ENCODE measurements at regions not wholly inside any gene's neighbourhood (a gene's known extent, or its start where the extent isn't known, plus 50 kb on each side); places are given as distances from the start of the nearest gene placed in this dataset.

- H3K27ac ChIP-seq = no peak overlapping the region
- TF ChIP-seq EP300 (IDR thresholded peaks at IDR 0.05) = no peak
- TF ChIP-seq, protein P1, sequence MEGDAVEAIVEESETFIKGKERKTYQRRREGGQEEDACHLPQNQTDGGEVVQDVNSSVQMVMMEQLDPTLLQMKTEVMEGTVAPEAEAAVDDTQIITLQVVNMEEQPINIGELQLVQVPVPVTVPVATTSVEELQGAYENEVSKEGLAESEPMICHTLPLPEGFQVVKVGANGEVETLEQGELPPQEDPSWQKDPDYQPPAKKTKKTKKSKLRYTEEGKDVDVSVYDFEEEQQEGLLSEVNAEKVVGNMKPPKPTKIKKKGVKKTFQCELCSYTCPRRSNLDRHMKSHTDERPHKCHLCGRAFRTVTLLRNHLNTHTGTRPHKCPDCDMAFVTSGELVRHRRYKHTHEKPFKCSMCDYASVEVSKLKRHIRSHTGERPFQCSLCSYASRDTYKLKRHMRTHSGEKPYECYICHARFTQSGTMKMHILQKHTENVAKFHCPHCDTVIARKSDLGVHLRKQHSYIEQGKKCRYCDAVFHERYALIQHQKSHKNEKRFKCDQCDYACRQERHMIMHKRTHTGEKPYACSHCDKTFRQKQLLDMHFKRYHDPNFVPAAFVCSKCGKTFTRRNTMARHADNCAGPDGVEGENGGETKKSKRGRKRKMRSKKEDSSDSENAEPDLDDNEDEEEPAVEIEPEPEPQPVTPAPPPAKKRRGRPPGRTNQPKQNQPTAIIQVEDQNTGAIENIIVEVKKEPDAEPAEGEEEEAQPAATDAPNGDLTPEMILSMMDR (IDR thresholded peaks at IDR 0.05) = no peak
- no peak for TF ChIP-seq POLR2AphosphoS5 (IDR thresholded peaks at IDR 0.05)
- TF ChIP-seq POLR2A (IDR thresholded peaks at IDR 0.05) = no peak
- intact Hi-C loops (cut with DNase I) = no loop called here
- H3K9me3 ChIP-seq = no peaks in the 10 kb centered on the region
- no peaks in the 10 kb centered on the region for H3K36me3 ChIP-seq
- no peak for DNase-seq
- no peak overlapping the region for H3K4me3 ChIP-seq
- H3K27me3 ChIP-seq = no peaks in the 10 kb centered on the region
- H3K4me1 ChIP-seq = no peaks in the 10 kb centered on the region
Observed at GRCh38 chr11:80694385-80694784, 1253.6 kb upstream of the TENM4 start.

DNA sequence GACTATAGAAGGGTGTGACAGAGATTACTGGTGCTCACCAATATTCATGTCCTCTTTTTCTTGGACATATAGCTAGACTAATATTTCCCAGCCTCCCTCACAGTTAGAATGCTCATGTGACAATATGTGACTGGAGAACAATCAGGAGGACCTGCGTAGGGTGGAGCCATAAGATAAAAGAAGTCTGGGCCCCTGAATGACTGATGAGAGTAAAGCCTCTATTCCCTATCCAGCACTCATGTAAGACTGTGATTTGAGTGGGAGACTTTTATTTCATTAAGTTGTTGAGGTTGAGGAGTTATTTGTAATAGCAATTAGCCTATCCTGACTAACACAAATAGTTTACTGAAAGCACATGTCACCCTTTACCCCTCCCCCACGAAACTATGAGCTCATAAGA is 1247.1 kb upstream of the TENM4 start:
- 80 to 81% methylated on average over 2 of the region's 2 CpGs for WGBS, 2 donors
- intact Hi-C loops (cut with DNase I) = no loop called here
- TF ChIP-seq, protein P1 (IDR thresholded peaks at IDR 0.05) = no peak
- no peak for TF ChIP-seq POLR2A (IDR thresholded peaks at IDR 0.05)
- TF ChIP-seq POLR2AphosphoS5 (IDR thresholded peaks at IDR 0.05) = no peak
- TF ChIP-seq EP300 (IDR thresholded peaks at IDR 0.05) = no peak

GRCh38 chr11:80686889-80687288 is 1246.1 kb upstream of the TENM4 start:
- Histone ChIP-seq H3K27me3 (no peaks in the 10 kb centered on the region), H3K4me3 (no peak overlapping the region), H3K27ac (no peak overlapping the region), H3K36me3 (no peaks in the 10 kb centered on the region), H3K4me1 (no peaks in the 10 kb centered on the region), H3K9me3 (no peaks in the 10 kb centered on the region)
- no peak for TF ChIP-seq EP300 (IDR thresholded peaks at IDR 0.05)
- DNase-seq = no peak
- intact Hi-C loops (cut with DNase I) = no loop called here
- WGBS, 2 donors = 84 to 89% methylated on average over 4 of the region's 4 CpGs

More for the DNA sequence above, 1247.1 kb upstream of the TENM4 start:
- DNase-seq = no peak
- Histone ChIP-seq H3K36me3 (no peaks in the 10 kb centered on the region), H3K4me1 (no peaks in the 10 kb centered on the region), H3K9me3 (no peaks in the 10 kb centered on the region), H3K4me3 (no peak overlapping the region), H3K27ac (no peak overlapping the region), H3K27me3 (no peaks in the 10 kb centered on the region)

DNA sequence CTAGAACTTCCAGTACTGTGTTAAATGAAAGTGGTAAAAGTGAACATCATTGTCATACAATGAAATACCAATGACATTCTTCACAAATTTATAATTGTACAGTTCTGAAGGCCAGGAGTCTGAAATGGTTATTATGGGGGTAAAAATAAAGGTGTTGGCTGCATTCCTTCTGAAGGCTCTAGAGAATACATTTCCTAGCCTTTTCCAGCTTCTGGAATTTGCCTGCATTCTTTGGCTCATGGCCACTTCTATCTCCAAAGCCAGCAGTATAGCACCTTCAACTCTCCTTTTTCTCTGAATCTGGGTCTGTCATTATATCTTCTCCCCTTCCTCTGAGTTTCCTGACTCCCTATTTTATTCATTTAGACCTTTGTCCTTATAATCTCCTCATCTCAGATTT is 1232.7 kb upstream of the TENM4 start:
- H3K27me3 ChIP-seq = no peaks in the 10 kb centered on the region
- no peak overlapping the region for H3K4me3 ChIP-seq
- H3K4me1 ChIP-seq = no peaks in the 10 kb centered on the region
- no peak for DNase-seq
- H3K9me3 ChIP-seq = peaks cover 0 to 2% (median 0%) of the 10 kb centered on the region in 4 donors
- intact Hi-C loops (cut with DNase I) = no loop called here
- TF ChIP-seq, protein P1 (IDR thresholded peaks at IDR 0.05) = no peak
- TF ChIP-seq POLR2A (IDR thresholded peaks at IDR 0.05) (no peak), EP300 (IDR thresholded peaks at IDR 0.05) (no peak), POLR2AphosphoS5 (IDR thresholded peaks at IDR 0.05) (no peak)
- no peak overlapping the region for H3K27ac ChIP-seq
- H3K36me3 ChIP-seq = no peaks in the 10 kb centered on the region

DNA sequence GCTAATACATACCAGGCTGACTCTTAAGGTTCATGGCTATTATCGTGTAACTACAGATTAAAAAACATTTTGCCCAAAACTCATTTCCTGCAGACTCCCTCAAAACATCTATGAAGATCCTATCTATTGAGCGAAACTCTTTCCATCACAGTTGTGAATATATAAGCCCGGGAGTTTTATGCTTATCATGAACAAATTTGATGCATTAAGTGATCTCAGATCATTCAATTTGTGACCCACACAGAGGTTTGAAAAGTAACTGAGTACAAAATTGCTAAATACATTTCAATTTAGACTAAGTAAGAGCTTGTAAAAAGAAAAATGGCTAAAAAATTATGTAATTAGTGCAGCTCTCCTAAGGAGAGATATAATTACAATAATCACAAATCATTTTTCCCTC is 1228.8 kb upstream of the TENM4 start:
- no peaks in the 10 kb centered on the region for H3K27me3 ChIP-seq
- intact Hi-C loops (cut with DNase I) = no loop called here
- H3K4me3 ChIP-seq = no peak overlapping the region
- H3K4me1 ChIP-seq = no peaks in the 10 kb centered on the region
- no peak for TF ChIP-seq POLR2AphosphoS5 (IDR thresholded peaks at IDR 0.05)
- TF ChIP-seq POLR2A (IDR thresholded peaks at IDR 0.05) = no peak
- no peak for TF ChIP-seq EP300 (IDR thresholded peaks at IDR 0.05)
- TF ChIP-seq, protein P1 (IDR thresholded peaks at IDR 0.05) = no peak
- peaks cover 0 to 2% (median 0%) of the 10 kb centered on the region in 4 donors for H3K9me3 ChIP-seq
- H3K36me3 ChIP-seq = no peaks in the 10 kb centered on the region
- H3K27ac ChIP-seq = no peak overlapping the region
- DNase-seq = no peak
- WGBS, 2 donors = 89 to 91% methylated on average over 3 of the region's 3 CpGs

Data from sigmoid colon (tissue), 6 donors.